SK-MEL-5 (cell line): ENCODE measurements at regions not wholly inside any gene's neighbourhood (a gene's known extent, or its start where the extent isn't known, plus 50 kb on each side); places are given as distances from the start of the nearest gene placed in this dataset.

Experiments
- small RNA-seq, 2 experiments: library from RNA; depleted of rRNA; stranded (forward); fragments of <200 nt; gene quantifications; one replicate each; pipeline ENCODE3, GENCODE V24; 2014

Small RNAs in the stretch of these regions (small RNA-seq; reads per million reads assigned to genes)
- 0 reads per million in 2 experiments for gene RNU6-243P
